ENCODE measurements at regions not wholly inside any gene's neighbourhood (a gene's known extent, or its start where the extent isn't known, plus 50 kb on each side); places are given as distances from the start of the nearest gene placed in this dataset.

DNA sequence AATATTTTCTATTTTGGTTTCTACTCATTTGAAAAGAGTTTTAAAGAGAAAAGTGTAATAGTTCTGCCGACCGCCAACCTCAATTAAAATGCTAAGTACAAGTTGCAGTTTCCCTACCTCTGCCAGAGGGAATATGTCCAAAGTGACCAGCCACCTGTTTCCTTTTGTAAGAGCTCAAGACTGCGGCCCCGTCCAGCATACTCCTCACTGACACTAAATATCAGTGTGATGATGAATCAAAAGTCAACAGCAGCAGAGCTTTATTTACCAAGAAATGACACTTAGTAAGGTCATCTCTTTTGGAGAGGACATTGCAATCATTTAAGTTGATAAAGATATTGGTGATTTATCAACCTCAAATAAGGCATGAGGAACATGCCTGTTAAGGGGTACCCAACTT, 57.4 kb upstream of the NRIP1 start:
- TF ChIP-seq, protein P1, sequence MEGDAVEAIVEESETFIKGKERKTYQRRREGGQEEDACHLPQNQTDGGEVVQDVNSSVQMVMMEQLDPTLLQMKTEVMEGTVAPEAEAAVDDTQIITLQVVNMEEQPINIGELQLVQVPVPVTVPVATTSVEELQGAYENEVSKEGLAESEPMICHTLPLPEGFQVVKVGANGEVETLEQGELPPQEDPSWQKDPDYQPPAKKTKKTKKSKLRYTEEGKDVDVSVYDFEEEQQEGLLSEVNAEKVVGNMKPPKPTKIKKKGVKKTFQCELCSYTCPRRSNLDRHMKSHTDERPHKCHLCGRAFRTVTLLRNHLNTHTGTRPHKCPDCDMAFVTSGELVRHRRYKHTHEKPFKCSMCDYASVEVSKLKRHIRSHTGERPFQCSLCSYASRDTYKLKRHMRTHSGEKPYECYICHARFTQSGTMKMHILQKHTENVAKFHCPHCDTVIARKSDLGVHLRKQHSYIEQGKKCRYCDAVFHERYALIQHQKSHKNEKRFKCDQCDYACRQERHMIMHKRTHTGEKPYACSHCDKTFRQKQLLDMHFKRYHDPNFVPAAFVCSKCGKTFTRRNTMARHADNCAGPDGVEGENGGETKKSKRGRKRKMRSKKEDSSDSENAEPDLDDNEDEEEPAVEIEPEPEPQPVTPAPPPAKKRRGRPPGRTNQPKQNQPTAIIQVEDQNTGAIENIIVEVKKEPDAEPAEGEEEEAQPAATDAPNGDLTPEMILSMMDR (IDR thresholded peaks at IDR 0.05 in 2 of 3, conservative IDR thresholded peaks at IDR 0.05 in 1 of 3; ENCODE audit: control insufficient read depth in 2 of 3, extremely low read depth in 1 of 3, insufficient read depth in 1 of 3, low read depth in 3 of 3, low read length in 3 of 3), result no peak
- TF ChIP-seq KDM1A (IDR thresholded peaks at IDR 0.05; ENCODE audit: borderline replicate concordance), result no peak
- no peak for TF ChIP-seq JUND (IDR thresholded peaks at IDR 0.05; ENCODE audit: low read depth, low read length)
